IgD-negative memory B cell (primary cell): ENCODE measurements at regions not wholly inside any gene's neighbourhood (a gene's known extent, or its start where the extent isn't known, plus 50 kb on each side); places are given as distances from the start of the nearest gene placed in this dataset.
"Not testable (repeated sequence)": the region's sequence is repeated elsewhere in the genome, so short reads cannot be mapped to it uniquely, and the experiment has no call there.

ENCODE experiments used
- H3K27ac Mint-ChIP-seq, 3 donors: one replicate each; pipeline ENCODE4 v1.8.0; 2020 to 2022; ENCODE audit warnings: mild to moderate bottlenecking in 3 of 3, mixed read lengths in 3 of 3, moderate library complexity in 1 of 3
- H3K27me3 Mint-ChIP-seq: one replicate; pipeline ENCODE4 v1.8.0; 2021; ENCODE audit warnings: mixed read lengths
- H3K36me3 Mint-ChIP-seq: one replicate; pipeline ENCODE4 v1.8.0; 2020; ENCODE audit warnings: mild to moderate bottlenecking, mixed read lengths
- H3K4me1 Mint-ChIP-seq, 3 donors: one replicate each; pipeline ENCODE4 v1.8.0; 2020 to 2022; ENCODE audit warnings: mixed read lengths in 3 of 3, mild to moderate bottlenecking in 1 of 3
- H3K4me3 Mint-ChIP-seq, 4 donors: one replicate each; pipeline ENCODE4 v1.8.0; 2020 to 2022; ENCODE audit warnings: mild to moderate bottlenecking in 4 of 4, mixed read lengths in 4 of 4, moderate library complexity in 3 of 4
- H3K9me3 Mint-ChIP-seq, 3 donors: one replicate each; pipeline ENCODE4 v1.8.0; 2020 to 2021; ENCODE audit warnings: mixed read lengths in 3 of 3, mild to moderate bottlenecking in 1 of 3

DNA sequence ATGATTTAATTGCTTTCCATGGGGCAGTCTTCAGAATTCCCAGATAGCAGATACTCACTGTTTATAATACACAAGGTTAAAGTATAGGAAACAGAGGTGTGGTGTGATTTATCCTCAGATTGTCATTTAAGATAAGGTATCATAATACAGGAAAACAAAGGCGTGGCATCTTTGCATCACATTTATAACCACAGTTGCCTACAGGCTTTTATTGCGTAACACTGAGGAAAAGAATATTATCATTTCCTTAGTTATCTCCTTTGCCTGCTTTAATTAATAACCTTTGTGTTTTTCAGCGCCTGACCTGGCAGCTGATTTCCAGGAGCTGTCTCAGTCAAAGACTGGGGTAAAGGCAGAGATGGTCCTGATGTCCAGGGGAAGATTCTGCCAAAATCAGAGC, 68.8 kb downstream of the SSX7 start:
- H3K9me3 Mint-ChIP-seq: no peaks in the 10 kb centered on the region
- H3K4me1 Mint-ChIP-seq: peaks cover 0 to 1% (median 0%) of the 10 kb centered on the region in 3 donors
- no peak overlapping the region for H3K27ac Mint-ChIP-seq
- no peaks in the 10 kb centered on the region for H3K36me3 Mint-ChIP-seq
- H3K27me3 Mint-ChIP-seq: peaks cover 12% of the 10 kb centered on the region
- no peak overlapping the region for H3K4me3 Mint-ChIP-seq

DNA sequence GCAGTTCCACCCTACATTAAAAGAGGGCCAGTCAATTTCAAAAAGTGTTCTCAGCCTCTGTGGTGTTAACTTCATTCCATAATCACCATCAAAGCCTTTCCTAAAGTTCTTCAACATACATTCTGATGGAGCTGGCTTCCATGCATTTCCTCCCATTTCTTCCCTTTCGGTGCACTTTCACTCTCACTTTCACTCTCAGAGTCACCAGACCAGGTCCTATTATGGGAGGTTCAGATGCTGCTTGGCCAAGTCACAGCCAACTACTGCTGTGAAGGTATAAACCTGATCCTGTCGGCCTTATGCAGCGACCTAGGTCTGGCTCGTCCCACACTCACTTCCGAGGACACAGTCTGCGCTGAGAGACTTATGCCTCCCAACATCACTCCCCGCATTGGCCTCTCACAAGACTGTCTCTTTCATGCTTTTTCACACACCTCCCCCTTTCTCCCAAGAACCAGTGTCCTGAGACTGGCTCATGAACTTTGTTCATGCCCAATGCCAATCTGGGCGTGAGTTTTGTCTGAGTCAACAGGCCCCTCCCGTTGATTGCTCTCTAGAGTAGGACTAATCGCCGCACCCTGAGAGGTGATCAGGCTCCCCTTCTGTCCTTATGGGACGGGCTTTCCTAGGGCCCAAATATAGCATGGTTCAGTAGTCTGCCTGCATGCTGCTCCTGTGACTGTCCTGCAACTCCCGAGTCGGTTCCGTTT, 60.8 kb upstream of the XAGE1B start:
- H3K36me3 Mint-ChIP-seq: no peaks in the 10 kb centered on the region
- H3K4me3 Mint-ChIP-seq: peak overlapping the region in 2 of 4 donors; percentile 22 to 72
- peaks cover 5% of the 10 kb centered on the region for H3K27me3 Mint-ChIP-seq
- H3K9me3 Mint-ChIP-seq: no peaks in the 10 kb centered on the region
- peak overlapping the region in 1 of 3 donors; percentile 94 for H3K27ac Mint-ChIP-seq
- peaks cover 0 to 6% (median 2%) of the 10 kb centered on the region in 3 donors for H3K4me1 Mint-ChIP-seq

GRCh38 chrX:52576946-52577345, 60.1 kb upstream of the XAGE1B start:
- peaks cover 7% of the 10 kb centered on the region for H3K27me3 Mint-ChIP-seq
- peaks cover 0 to 6% (median 2%) of the 10 kb centered on the region in 3 donors for H3K4me1 Mint-ChIP-seq
- H3K36me3 Mint-ChIP-seq: no peaks in the 10 kb centered on the region
- H3K4me3 Mint-ChIP-seq: no peak overlapping the region
- peak overlapping the region in 1 of 3 donors; percentile 94 for H3K27ac Mint-ChIP-seq
- no peaks in the 10 kb centered on the region for H3K9me3 Mint-ChIP-seq

- Mint-ChIP-seq H3K4me3 (no peak overlapping the region), H3K4me1 (peaks cover 0 to 6% (median 2%) of the 10 kb centered on the region in 3 donors), H3K9me3 (no peaks in the 10 kb centered on the region), H3K27ac (no peak overlapping the region), H3K27me3 (peaks cover 5% of the 10 kb centered on the region), H3K36me3 (no peaks in the 10 kb centered on the region)
Observed at GRCh38 chrX:52576474-52576873, 59.6 kb upstream of the XAGE1B start.

- Mint-ChIP-seq H3K27ac (no peak overlapping the region), H3K4me3 (no peak overlapping the region), H3K4me1 (peaks cover 0 to 6% (median 2%) of the 10 kb centered on the region in 3 donors), H3K27me3 (peaks cover 7% of the 10 kb centered on the region), H3K9me3 (no peaks in the 10 kb centered on the region), H3K36me3 (no peaks in the 10 kb centered on the region)
Observed at GRCh38 chrX:52574416-52575275, 57.8 kb upstream of the XAGE1B start.

GRCh38 chrX:52568146-52568545, 51.3 kb upstream of the XAGE1B start:
- H3K4me1 Mint-ChIP-seq, H3K4me3 Mint-ChIP-seq, H3K27ac Mint-ChIP-seq, H3K9me3 Mint-ChIP-seq, H3K36me3 Mint-ChIP-seq, H3K27me3 Mint-ChIP-seq: not testable (repeated sequence)
